NCI-H1694 (cell line): ENCODE measurements at regions not wholly inside any gene's neighbourhood (a gene's known extent, or its start where the extent isn't known, plus 50 kb on each side); places are given as distances from the start of the nearest gene placed in this dataset.

Experiments used
- DNase-seq: peaks from one replicate; lab custom pipeline; 2025; lab: John Stamatoyannopoulos, UW

DNA sequence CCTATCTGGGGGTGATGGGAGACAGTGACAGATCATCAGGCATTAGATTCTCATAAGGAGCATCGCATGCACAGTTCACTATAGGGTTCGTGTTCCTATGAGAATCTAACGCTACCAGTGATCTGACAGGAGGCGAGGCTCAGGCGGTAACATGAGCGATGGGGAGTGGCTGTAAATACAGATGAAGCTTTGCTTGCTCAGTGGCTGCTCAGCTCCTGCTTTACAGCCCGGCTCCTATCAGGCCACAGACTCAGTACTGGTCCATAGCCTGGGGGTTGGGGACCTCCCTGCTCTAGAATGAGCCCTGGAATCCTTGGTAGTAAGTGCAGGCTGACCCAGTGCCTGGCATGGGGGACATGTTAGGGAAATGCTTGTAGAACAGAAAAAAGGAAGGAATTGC is 426.0 kb downstream of the TYW1 start:
- DNase-seq: no peak

DNA sequence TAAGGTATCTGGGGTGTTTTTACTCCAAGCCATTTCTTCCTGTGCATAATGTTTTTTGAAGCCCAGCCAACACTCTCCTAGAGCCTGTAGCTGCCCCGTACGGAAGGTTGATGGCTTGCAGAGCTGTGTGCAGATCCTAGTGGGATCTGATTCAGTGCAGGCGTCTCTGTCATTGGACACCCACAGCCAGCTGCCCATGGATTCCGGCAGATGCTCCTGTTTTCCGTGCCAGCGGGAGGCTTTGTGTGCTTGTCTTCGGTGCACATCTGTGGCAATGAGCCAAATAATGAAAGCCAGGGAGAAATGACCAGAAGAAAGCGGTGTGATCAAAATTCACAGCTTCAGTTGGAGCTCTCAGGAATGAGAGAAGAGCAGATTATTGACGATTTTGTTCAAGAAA is 426.4 kb downstream of the TYW1 start:
- peak; percentile 30 for DNase-seq

GRCh38 chr7:67426654-67427053 is 430.0 kb downstream of the TYW1 start:
- DNase-seq: no peak

DNA sequence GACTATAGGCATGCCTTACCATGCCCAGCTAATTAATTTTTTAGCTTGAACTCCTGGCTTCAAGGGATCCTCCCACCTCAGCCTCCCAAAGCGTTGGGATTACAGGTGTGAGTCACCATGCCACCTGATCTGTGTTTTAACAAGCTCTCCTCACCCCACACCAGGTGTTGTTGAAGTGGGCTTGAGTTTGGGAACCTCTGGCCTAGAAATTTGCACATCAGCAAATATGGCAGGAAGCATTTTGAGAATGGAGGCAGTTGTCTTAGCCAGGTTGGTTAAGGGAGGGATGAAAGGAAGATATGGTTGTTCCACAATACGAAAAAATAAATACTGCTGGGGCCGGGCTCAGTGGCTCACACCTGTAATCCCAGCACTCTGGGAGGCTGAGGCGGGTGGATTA is 433.1 kb downstream of the TYW1 start:
- DNase-seq: no peak

DNA sequence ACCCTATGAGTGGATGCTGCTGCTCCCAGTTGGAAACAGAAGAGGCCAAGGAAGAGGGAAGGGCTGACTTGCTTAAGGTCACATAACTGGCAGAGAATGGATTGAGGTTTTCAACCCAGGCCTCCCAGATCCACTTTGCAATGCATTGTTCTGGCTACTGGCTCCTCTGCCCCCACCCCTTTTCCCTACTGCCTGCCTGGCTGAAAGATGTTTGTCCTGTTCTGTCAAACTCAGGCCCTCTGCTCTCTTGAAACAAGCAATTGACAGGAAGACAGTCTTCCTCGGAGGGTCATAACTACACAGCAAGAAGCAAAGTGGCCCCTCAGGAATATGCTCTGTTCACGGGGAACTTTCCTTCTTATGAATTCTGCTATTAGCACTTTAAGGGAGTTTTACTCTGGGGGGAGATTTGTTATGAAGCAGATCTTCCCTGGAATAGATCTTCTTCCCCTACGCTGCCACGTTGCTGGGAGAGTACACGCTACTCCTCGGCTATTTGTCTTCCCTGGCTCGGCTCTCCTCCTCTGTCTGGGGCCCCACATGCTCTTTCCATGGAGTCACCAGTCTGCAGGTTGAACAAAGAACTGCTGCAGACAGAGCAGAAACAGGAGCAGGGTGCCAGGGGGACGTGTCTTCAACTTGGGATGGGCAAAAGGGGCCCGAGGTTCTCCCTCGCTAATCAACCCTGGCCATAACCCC is 436.1 kb downstream of the TYW1 start:
- DNase-seq: no peak

GRCh38 chr7:67435894-67436535 is 439.4 kb downstream of the TYW1 start:
- no peak for DNase-seq

DNA sequence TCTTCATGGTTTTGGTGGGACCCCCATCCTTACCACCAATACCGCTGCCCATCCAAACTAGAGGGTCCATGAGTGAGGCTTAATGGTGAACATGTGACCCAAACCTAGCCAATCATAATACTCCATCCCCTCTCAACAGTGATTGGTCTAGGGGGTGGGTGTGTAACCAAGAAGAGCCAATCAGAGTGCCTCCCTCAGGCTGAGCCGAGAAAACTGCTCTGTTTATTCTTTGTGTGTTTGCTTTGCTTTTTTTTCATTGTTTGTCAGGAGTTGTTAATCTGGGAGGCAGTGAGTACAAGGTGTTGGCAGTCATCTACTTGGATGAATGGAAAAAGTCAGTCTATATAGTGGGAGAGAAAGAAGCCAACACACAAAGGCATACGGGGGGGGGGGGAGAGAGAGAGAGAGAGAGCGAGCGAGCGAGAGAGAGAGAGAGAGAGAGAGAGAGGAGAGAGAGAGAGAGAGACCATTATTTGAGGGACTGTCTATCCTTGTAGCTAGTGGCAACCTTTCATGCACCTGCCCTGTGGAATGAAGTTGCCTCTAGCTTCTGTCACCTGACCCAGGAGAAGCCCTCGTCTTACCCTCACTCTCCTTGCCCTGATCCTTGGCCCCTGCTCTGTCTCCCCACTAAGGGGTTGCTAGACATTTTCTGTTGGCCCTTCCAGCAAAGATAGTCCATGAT is 441.7 kb downstream of the TYW1 start:
- no peak for DNase-seq

- no peak for DNase-seq
These were observed 442.4 kb downstream of the TYW1 start for GRCh38 chr7:67438913-67439505.

DNA sequence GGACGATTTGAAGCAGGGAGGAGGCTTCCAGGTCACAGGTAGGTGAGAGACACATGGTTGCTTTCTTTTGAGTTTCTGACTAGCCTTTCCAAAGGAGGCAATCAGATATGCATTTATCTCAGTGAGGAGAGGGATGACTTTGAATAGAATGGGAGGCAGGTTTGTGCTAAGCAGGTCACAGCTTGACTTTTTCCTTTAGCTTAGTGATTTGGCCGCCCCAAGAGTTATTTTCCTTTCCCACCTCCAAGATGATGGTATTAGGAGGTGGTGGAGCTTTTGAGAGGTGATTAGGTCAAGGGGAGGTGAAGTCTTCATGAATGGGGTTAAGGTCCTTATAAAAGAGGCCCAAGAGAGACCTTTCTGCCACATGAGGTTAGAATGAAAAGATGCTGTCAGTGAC is 443.7 kb downstream of the TYW1 start:
- no peak for DNase-seq

- no peak for DNase-seq
These were observed 449.1 kb downstream of the TYW1 start for GRCh38 chr7:67445728-67446127.

DNA sequence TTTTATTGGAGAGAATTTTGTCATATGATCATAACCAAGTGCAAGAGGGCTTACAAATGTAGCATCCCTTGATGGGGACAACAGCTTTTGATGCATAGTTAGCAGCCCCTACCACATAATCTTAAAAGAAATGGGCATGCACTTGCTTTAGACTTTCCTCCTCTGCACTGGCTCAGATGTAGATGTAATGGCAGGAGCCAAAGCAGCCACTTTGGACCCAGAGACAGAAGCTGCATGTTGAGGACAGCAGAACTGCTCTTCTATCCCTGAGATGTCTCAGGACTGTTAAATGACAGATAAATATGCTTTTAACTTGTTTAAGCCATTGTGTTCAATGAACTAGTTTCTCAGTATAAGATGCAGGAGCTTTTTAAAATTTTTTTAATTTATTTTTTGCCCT is 450.7 kb downstream of the TYW1 start:
- DNase-seq: no peak

GRCh38 chr7:67448271-67448670 is 451.6 kb downstream of the TYW1 start:
- DNase-seq: no peak

DNA sequence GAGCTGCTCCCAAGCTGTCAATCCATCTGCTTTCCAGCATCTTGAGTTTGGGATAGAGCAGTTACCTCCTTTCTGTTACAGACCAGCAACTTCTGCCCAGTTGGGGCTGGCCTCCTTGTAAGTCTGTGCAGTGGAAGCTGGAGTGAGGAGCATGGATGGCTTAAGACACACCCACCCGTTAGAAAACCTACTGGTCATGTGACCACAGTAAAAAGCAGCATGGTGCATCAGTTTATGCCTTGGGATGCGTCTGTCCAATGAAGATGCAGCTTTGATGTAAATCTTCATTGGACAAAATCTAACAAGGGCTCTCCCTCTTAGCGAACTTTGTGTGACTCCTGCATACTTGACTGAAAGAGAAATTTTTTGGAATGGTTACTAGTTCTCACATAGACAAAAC is 453.5 kb downstream of the TYW1 start:
- no peak for DNase-seq

- no peak for DNase-seq
These were observed 454.7 kb downstream of the TYW1 start for GRCh38 chr7:67451306-67451705.

DNA sequence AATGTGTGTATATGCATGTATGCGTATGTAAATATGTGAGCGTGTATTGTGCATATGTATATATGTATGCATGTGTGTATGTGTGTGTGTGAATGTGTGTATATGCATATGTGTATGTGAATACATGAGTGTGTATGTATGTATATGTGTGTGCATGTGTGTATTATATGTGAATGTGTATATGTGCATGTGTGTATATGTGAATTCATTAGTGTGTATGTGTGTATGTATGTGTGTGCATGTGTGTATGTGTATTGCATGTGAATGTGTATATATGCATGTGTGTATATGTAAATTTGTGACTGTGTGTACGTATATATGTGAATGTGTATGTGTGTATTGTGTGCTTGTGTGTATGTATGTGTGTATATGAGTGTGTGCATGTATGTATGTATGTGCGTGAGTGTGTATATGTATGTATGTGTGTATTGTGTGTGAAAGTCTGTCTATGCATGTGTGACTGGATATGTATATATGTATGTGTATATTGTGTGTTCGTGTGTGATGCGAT is 455.9 kb downstream of the TYW1 start:
- no peak for DNase-seq

DNA sequence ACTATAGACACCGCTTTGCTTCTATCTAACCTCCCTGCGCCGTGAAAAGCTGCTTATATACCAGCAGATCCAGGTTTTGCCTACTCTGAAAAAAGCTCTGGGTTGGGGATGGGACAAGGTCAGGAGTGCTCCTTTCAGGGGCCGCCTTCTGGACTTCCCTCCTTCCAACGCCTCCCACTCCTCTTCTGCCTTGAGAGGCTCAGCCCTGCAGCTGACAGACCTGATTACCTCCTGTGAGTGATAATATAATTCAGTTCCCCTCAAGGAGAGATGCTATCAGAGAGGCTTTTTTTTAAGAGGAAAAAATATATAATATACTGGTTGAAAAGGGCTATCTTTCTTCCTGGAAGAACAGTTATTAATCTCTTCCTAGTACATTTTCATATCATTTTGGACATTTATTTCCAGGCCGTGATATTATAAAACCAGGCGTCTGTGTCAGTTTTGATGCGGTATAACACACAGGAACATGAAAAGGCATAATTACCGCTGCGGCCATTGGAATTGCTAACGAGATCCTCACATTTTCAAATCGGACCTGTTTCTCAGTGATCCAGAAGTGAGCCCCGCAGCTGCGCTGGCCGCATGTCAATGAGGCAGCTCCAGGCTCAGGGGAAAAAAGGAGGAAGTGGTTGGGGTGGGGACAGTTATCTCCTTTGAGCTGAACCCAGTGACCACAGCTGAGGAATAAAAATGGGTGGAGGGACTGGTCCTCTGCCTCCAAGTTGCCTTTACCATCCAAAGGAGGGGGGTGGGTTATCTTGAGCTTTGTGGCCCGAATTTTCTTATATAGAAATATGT is 457.1 kb downstream of the TYW1 start:
- DNase-seq: no peak

GRCh38 chr7:67455508-67455907 is 458.9 kb downstream of the TYW1 start:
- DNase-seq: no peak

- DNase-seq: peak; percentile 98
These were observed 466.2 kb downstream of the TYW1 start for GRCh38 chr7:67462781-67463191.

DNA sequence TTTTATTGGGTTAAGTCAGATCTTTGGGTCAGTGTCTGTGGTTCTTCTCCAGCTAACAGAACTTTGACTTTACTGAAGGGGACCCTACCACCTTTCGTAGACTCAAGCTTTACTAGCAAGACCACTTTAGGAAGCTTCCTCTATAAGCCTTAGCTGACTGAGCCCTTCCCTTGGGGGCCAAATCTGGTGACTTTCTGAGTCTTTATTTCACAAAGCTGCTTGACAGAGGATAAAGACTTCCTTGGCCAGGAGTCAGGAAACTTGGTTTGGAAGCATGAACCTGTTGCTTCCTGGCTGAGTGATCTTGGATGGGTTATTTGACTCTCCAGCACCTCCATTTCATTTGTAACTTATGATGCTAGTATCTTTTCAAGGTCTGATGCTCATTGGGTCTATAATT is 466.7 kb downstream of the TYW1 start:
- DNase-seq: no peak

DNA sequence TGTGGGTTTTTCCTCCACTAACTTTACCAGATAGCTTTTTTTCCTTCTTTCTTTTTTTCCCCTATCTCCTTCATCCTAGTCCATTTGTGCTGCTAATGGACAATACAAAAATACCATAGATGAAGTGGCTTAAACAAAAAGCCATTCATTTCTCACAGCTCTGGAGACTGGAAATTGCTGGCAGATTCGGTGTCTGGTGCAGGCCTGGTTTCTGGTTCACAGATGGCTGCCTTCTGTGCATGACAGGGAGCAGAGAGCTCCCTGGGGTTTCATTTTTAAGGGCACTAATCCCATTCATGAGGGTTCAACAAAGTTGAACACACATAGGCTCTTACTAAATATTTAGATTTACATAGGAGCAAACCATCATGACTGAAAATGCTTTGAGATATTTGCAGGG is 467.4 kb downstream of the TYW1 start:
- DNase-seq: peak; percentile 13

DNA sequence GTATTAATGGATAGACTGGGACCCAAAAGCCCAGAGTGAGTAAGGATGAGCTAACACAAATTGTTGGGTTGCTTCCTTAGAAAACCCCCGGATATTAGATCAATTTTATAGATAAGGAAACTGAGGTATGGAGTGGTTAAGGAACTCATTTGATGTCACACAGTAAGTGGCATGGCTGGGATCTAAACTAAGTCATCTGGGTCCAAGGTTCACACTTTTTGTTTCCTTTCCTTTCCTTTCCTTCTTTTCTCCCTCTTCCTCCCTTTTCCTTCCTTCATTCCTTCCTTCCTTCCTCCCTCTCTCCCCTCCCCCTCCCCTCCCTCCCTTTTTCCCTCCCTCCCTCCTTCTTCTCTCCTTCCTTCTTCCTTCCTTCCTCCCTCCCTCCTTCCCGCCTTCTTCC is 469.5 kb downstream of the TYW1 start:
- DNase-seq: no peak

DNA sequence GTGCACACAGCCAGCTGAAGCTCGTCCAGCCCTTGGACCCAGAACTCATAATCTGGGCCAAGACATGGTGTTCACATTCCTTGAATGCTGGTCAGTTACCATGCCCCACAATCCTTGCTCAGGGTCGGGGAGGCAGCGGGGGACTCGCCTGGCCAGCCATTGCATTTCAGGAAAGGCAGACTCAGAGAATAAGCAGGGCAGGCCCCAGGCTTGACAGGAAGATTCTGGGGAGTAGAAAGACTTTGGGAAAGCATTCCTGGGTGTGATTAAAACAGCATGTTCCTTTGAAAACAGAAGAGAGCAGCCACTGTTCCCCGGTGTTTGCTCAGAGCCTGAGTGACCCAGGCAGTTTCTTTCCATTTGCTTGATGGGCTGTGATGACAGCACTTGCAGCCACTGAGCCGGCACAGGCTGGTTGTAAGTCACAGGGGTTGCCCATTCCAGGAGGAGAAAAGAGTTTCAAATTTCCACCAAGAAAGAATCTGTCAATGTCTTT is 473.7 kb downstream of the TYW1 start:
- no peak for DNase-seq
